Left hindlimb (tissue), 1 donor: ENCODE measurements at regions not wholly inside any gene's neighbourhood (a gene's known extent, or its start where the extent isn't known, plus 50 kb on each side); places are given as distances from the start of the nearest gene placed in this dataset.
"Not testable (repeated sequence)": the region's sequence is repeated elsewhere in the genome, so short reads cannot be mapped to it uniquely, and the experiment has no call there.

Experiments
- DNase-seq: peaks from one replicate; pipeline ENCODE4 v3.0.0-alpha.2; 2018

GRCh38 chr2:138221358-138221757 lies 257.1 kb downstream of the HNMT start:
- no peak for DNase-seq

- no peak for DNase-seq
Measured at GRCh38 chr2:138223319-138223718, 259.0 kb downstream of the HNMT start.

- DNase-seq = no peak
Measured at GRCh38 chr2:138227195-138227594, 262.9 kb downstream of the HNMT start.

- no peak for DNase-seq
Measured at GRCh38 chr2:138228101-138228500, 263.8 kb downstream of the HNMT start.

GRCh38 chr2:138234265-138234664 lies 267.3 kb upstream of the SPOPL start:
- no peak for DNase-seq

GRCh38 chr2:138235041-138235440 lies 266.5 kb upstream of the SPOPL start:
- DNase-seq = no peak

GRCh38 chr2:138236142-138236541 lies 265.4 kb upstream of the SPOPL start:
- DNase-seq = no peak

GRCh38 chr2:138237667-138238384 lies 263.7 kb upstream of the SPOPL start:
- DNase-seq = no peak

GRCh38 chr2:138238908-138239307 lies 262.7 kb upstream of the SPOPL start:
- DNase-seq = no peak

GRCh38 chr2:138239902-138240491 lies 261.6 kb upstream of the SPOPL start:
- DNase-seq = no peak

- no peak for DNase-seq
Measured at GRCh38 chr2:138243372-138243771, 258.2 kb upstream of the SPOPL start.

GRCh38 chr2:138244501-138244925 lies 257.1 kb upstream of the SPOPL start:
- no peak for DNase-seq

- no peak for DNase-seq
Measured at GRCh38 chr2:138245310-138245709, 256.3 kb upstream of the SPOPL start.

GRCh38 chr2:138247302-138247701 lies 254.3 kb upstream of the SPOPL start:
- no peak for DNase-seq

- no peak for DNase-seq
Measured at GRCh38 chr2:138249207-138249606, 252.4 kb upstream of the SPOPL start.

GRCh38 chr2:138250843-138251320 lies 250.7 kb upstream of the SPOPL start:
- not testable (repeated sequence) for DNase-seq

GRCh38 chr2:138252587-138252986 lies 249.0 kb upstream of the SPOPL start:
- DNase-seq = no peak

- no peak for DNase-seq
Measured at GRCh38 chr2:138255670-138256069, 245.9 kb upstream of the SPOPL start.

- no peak for DNase-seq
Measured at GRCh38 chr2:138267161-138267901, 234.2 kb upstream of the SPOPL start.

GRCh38 chr2:138267902-138268254 lies 233.7 kb upstream of the SPOPL start:
- DNase-seq = no peak

- no peak for DNase-seq
Measured at GRCh38 chr2:138269765-138270164, 231.8 kb upstream of the SPOPL start.

GRCh38 chr2:138271467-138271866 lies 230.1 kb upstream of the SPOPL start:
- DNase-seq = no peak

- no peak for DNase-seq
Measured at GRCh38 chr2:138272524-138273195, 228.9 kb upstream of the SPOPL start.
